ENCODE measurements at regions not wholly inside any gene's neighbourhood (a gene's known extent, or its start where the extent isn't known, plus 50 kb on each side); places are given as distances from the start of the nearest gene placed in this dataset.

DNA sequence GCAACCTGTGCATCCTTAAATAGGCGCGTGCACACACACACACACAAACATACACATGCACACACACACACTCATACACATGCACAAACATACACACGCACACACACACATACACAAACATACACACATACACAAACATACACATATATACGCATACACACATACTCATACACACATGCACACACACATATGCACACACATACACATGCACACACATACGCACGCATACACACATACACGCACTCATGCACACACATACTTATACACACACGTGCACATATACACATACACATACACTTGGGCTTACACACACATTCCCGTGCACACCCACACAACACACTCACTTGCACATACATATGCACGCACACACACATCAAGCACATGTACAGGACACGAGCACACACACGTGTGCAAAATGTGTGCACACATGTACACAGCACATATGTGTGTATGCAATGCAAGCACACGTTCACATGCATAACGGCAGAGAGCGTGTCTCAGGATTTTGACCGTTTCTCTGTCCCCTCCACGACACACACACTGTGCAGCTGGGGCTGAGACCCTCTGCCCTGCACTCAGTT, 84.5 kb downstream of the SIK1 start:
- peak overlapping the region; percentile 100 for H3K27ac ChIP-seq
- TF ChIP-seq CTCF (conservative IDR thresholded peaks at IDR 0.05): no peak

DNA sequence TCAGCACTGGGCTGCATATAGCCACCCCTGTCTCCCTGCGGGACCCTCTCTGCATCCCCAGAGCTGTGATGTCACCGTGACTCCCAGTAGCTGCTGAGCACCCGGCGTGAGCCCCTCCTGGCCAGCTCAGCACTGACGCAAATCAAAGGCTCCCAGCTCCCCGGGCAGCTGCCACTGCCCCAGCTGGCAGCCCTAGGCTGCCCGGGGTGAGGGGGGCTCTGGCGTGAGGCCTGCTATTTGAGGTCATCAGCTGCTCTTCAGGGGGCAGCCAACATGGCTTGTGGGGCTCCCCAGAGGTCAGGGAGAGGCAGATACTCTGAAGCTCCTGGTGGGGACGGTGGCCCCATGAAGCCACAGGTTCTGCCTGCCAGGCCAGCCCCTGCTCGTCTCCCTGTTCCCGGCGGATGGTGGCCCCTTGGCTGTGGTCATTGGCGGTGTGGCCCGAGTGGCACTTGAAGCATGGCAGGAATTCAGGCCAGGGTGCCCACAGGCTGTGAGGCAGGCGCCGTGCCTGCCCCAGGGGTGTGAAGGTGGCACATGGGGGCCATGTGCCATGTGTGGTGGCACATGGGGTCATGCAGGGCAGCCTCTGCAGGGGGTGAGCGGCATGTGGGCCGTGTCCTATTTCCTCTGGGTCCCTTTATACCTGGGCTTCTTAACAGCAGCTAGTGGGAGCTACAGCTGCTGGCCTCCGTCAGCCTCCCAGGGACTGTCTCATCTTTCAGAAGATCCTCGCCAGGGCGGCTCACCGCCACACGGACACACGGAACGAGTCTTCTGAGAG, 85.4 kb downstream of the SIK1 start:
- TF ChIP-seq CTCF (conservative IDR thresholded peaks at IDR 0.05): no peak
- H3K27ac ChIP-seq: peak overlapping the region; percentile 100; the same call in 1 of the 2 replicates

DNA sequence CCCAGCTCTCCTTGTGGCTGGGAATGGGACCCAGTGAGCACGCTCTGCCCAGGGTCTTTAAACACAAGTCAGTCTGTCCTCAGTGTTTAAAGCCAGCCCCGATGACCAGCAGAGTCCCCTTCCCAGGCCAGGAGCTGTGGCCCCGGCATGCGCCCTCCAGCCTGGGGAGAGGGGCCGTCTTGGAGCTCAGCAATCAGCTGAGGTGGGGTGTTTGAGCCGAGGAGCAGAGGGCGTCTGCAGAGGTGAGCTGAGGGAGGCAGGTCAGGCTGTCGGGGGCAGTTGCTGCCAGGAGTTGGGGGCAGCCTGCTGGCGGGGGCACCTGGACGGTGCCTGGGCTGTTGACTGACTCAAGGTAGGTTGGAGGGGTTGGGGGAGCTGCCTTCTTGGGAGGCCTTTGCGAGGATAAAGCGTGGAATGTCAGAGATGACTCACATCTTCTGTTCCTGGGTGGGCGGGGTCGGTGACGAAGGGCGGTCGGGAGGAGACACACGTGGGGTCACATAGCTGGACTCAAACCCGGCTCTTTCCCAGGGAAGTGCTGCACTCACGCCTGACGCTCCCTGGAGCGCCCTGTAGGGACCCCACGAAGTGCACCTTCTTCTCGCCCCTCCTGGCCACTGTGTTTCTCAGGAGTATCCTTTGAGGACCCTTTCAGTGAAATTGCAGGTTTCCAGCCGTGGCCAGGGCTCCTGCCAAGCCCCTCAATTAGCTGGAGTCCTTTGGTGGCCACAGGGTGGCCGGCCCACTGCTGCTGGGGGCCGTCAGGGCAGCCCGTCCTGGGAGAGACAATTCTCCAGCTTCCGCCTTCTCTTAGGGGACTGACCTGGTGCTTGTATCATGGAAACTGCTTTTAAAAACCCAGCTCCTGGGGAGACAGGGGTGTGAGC, 86.2 kb downstream of the SIK1 start:
- TF ChIP-seq CTCF (conservative IDR thresholded peaks at IDR 0.05): no peak
- H3K27ac ChIP-seq: peak overlapping the region; percentile 100; the same call in 1 of the 2 replicates

- TF ChIP-seq CTCF (conservative IDR thresholded peaks at IDR 0.05): no peak
- peak overlapping the region; percentile 30; the same call in 1 of the 2 replicates for H3K27ac ChIP-seq
Measured at GRCh38 chr21:43339668-43340067, 87.3 kb downstream of the SIK1 start.

- peak overlapping the region; percentile 30; the same call in 1 of the 2 replicates for H3K27ac ChIP-seq
- TF ChIP-seq CTCF (conservative IDR thresholded peaks at IDR 0.05): no peak
Measured at GRCh38 chr21:43338951-43339350, 88.0 kb downstream of the SIK1 start.

DNA sequence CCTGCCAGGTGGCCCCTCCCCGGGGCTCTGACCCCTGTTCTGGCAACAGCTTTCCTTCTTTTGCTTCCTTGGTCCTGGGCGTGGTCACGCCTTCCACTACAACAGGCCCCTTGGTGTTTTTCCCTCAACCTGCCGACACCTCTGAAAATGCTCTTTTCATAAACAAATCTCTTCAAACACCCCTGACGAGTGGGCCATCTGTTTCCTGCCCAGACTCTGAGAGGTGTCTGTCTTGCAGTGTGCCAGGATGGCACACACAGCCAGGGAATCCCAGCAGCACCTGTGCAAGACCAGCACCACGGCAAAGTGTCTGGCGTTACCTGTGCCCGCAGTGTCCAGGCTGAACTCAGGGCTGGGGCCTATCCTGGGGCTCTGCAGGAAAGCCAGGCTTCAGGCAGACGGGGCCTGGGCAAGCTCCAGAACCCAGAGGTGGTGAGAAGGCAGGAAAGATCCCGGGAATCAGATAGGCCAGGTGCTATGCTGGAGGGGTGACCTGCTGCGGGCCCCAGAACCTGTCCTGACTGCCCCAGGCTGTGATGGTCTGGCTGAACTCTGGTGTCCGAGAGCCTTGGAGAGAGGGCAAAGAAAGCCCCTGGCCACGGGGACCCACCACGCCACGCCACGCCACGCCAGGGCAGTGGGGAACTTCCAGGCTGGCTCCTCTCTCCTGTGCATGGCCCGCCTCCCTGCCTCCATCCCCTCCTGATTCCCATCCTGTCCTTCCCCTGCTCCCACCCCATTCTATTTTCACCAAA, 88.9 kb downstream of the SIK1 start:
- no peak for TF ChIP-seq CTCF (conservative IDR thresholded peaks at IDR 0.05)
- H3K27ac ChIP-seq: peak overlapping the region; percentile 30; the same call in 1 of the 2 replicates

All from VCaP (cell line).